GM23338 (cell line): ENCODE measurements at regions not wholly inside any gene's neighbourhood (a gene's known extent, or its start where the extent isn't known, plus 50 kb on each side); places are given as distances from the start of the nearest gene placed in this dataset.

Experiments used
- ATAC-seq: fragments of 200-7000 bp; cut with Tn5 transposase; 3 replicates; pipeline ENCODE4 v1.9.1; 2020
- DNase-seq: peaks from one replicate; pipeline ENCODE4 v3.0.0-alpha.2; 2015; ENCODE audit warnings: low spot score
- H2AFZ ChIP-seq: fragments of 200-600 bp; sonication (generic); 2 replicates; pipeline ENCODE4 v1.8.0; 2016; ENCODE audit warnings: antibody characterized with exemption, mild to moderate bottlenecking, moderate library complexity
- H3F3A ChIP-seq: fragments of 200-600 bp; sonication (generic); replicated peaks from 2 replicates; pipeline ENCODE4 v1.8.0; 2017; ENCODE audit warnings: antibody characterized with exemption, mixed run types, low read depth
- H3K27ac ChIP-seq: fragments of 200-600 bp; sonication (generic); 2 replicates; pipeline ENCODE4 v1.6.1; 2016; ENCODE audit warnings: low read depth
- H3K27me3 ChIP-seq: fragments of 200-600 bp; sonication (generic); 2 replicates; pipeline ENCODE4 v1.8.0; 2016; ENCODE audit warnings: mild to moderate bottlenecking, mixed run types, moderate library complexity; ENCODE audit not compliant: insufficient read depth
- H3K36me3 ChIP-seq: fragments of 200-600 bp; sonication (generic); 2 replicates; pipeline ENCODE4 v1.8.0; 2016; ENCODE audit warnings: mild to moderate bottlenecking; ENCODE audit not compliant: insufficient read depth
- H3K4me1 ChIP-seq: fragments of 200-600 bp; sonication (generic); 2 replicates; pipeline ENCODE4 v1.8.0; 2016; ENCODE audit warnings: mild to moderate bottlenecking, moderate library complexity; ENCODE audit not compliant: insufficient read depth
- H3K4me2 ChIP-seq: fragments of 200-600 bp; sonication (generic); 2 replicates; pipeline ENCODE4 v1.7.1; 2017; ENCODE audit warnings: mixed run types
- H3K4me3 ChIP-seq: fragments of 200-600 bp; sonication (generic); 2 replicates; pipeline ENCODE4 v1.6.1; 2016; ENCODE audit warnings: mixed run types
- H3K79me2 ChIP-seq: fragments of 200-600 bp; sonication (generic); replicated peaks from 2 replicates; pipeline ENCODE4 v1.8.0; 2017; ENCODE audit warnings: mild to moderate bottlenecking; ENCODE audit not compliant: insufficient read depth
- H3K9me2 ChIP-seq: fragments of 200-600 bp; sonication (generic); 2 replicates; pipeline ENCODE4 v1.8.0; 2017; ENCODE audit not compliant: insufficient read depth
- H4K20me1 ChIP-seq: fragments of 200-600 bp; sonication (generic); replicated peaks from 2 replicates; pipeline ENCODE4 v1.8.0; 2017; ENCODE audit warnings: mild to moderate bottlenecking; ENCODE audit not compliant: insufficient read depth
- H3K27ac Mint-ChIP-seq: 2 replicates; pipeline ENCODE4 v1.8.0; 2020; ENCODE audit warnings: inconsistent platforms, mild to moderate bottlenecking, moderate library complexity, mixed read lengths
- H3K27me3 Mint-ChIP-seq: 3 replicates; pipeline ENCODE4 v1.8.0; 2022; ENCODE audit warnings: low read depth, mild to moderate bottlenecking, moderate library complexity, mixed read lengths, inconsistent platforms; ENCODE audit not compliant: insufficient read depth, poor library complexity
- H3K36me3 Mint-ChIP-seq: 3 replicates; pipeline ENCODE4 v1.8.0; 2021; ENCODE audit warnings: low read depth, mild to moderate bottlenecking, inconsistent platforms, moderate library complexity, mixed read lengths
- H3K4me1 Mint-ChIP-seq: 3 replicates; pipeline ENCODE4 v1.8.0; 2020; ENCODE audit warnings: mild to moderate bottlenecking, inconsistent platforms, mixed read lengths
- H3K4me3 Mint-ChIP-seq: 3 replicates; pipeline ENCODE4 v1.8.0; 2021; ENCODE audit warnings: moderate library complexity, mild to moderate bottlenecking, inconsistent platforms, mixed read lengths
- H3K9me3 Mint-ChIP-seq: 3 replicates; pipeline ENCODE4 v1.8.0; 2020; ENCODE audit warnings: moderate library complexity, mild to moderate bottlenecking, inconsistent platforms, mixed read lengths
- CREB1 ChIP-seq: fragments of 250-450 bp; sonication (Bioruptor Pico); IDR thresholded peaks from 2 replicates; pipeline ENCODE4 v1.5.0; 2020; ENCODE audit warnings: low read depth, mild to moderate bottlenecking, moderate library complexity
- EZH2 ChIP-seq: fragments of 200-600 bp; sonication (generic); IDR thresholded peaks from one replicate; pipeline ENCODE4 v1.8.0; 2017; ENCODE audit warnings: antibody characterized with exemption, mild to moderate bottlenecking, low read depth; ENCODE audit not compliant: unreplicated experiment
- EZH2phosphoT487 ChIP-seq: fragments of 200-600 bp; sonication (generic); IDR thresholded peaks from one replicate; pipeline ENCODE4 v1.8.1; 2018; ENCODE audit warnings: antibody characterized with exemption; ENCODE audit not compliant: unreplicated experiment
- JUNB ChIP-seq: IDR thresholded peaks from one replicate; pipeline ENCODE4 v1.6.1; 2016; ENCODE audit warnings: antibody characterized with exemption; ENCODE audit not compliant: unreplicated experiment
- NANOG ChIP-seq: IDR thresholded peaks from 2 replicates; pipeline ENCODE4 v1.6.1; 2016; ENCODE audit warnings: antibody characterized with exemption, borderline replicate concordance
- POLR2AphosphoS5 ChIP-seq: IDR thresholded peaks from 2 replicates; pipeline ENCODE4 v1.6.1; 2016; ENCODE audit warnings: antibody characterized with exemption, low read depth
- STAT1 ChIP-seq: IDR thresholded peaks from one replicate; pipeline ENCODE4 v1.6.1; 2016; ENCODE audit warnings: antibody characterized with exemption; ENCODE audit not compliant: unreplicated experiment
- ZNF114 ChIP-seq: fragments of 250-450 bp; sonication (Bioruptor Pico); IDR thresholded peaks from 2 replicates; pipeline ENCODE4 v1.5.0; 2020; ENCODE audit warnings: mild to moderate bottlenecking, moderate library complexity
- ZNF331 ChIP-seq: fragments of 250-450 bp; sonication (Bioruptor Pico); IDR thresholded peaks from 2 replicates; pipeline ENCODE4 v1.5.0; 2020; ENCODE audit warnings: low read depth, mild to moderate bottlenecking, moderate library complexity
- TF ChIP-seq, protein P1 (sequence below): IDR thresholded peaks from 2 replicates; pipeline ENCODE4 v1.6.1; 2016; ENCODE audit warnings: antibody characterized with exemption
- TF ChIP-seq, protein P2 (sequence below): fragments of 250-450 bp; sonication (Bioruptor Pico); IDR thresholded peaks from 2 replicates; pipeline ENCODE4 v1.5.0; 2020; ENCODE audit warnings: mild to moderate bottlenecking, moderate library complexity
- TF ChIP-seq, protein P3 (sequence below): IDR thresholded peaks from one replicate; pipeline ENCODE4 v1.6.1; 2018; ENCODE audit warnings: antibody characterized with exemption; ENCODE audit not compliant: unreplicated experiment

DNA sequence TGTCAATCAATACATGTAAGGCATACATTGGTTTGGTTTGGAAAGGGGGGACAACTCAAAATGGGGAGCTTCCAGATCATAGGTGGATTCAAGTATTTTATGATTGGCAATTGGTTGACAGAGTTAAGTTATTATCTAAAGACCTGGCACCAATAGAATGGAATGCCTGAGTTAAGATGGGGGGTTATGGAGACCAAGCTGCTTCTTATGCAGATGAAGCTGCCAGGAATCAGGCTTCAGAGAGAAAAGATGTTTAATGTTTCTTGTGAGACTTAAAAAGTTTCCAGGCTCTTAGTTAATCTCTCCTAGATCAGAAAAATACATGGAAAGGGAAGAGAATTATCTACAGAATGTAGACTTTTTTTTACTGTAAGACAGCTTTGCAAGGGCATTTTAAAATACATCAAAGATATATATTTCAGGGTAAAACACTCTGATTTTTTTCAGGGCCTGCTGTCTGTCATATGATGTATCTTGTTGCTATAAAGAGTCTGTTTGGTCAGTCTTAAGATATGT is 1343.2 kb upstream of the LRRTM1 start (continued):
- TF ChIP-seq, protein P1, sequence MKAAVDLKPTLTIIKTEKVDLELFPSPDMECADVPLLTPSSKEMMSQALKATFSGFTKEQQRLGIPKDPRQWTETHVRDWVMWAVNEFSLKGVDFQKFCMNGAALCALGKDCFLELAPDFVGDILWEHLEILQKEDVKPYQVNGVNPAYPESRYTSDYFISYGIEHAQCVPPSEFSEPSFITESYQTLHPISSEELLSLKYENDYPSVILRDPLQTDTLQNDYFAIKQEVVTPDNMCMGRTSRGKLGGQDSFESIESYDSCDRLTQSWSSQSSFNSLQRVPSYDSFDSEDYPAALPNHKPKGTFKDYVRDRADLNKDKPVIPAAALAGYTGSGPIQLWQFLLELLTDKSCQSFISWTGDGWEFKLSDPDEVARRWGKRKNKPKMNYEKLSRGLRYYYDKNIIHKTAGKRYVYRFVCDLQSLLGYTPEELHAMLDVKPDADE = no peak
- TF ChIP-seq, protein P2, sequence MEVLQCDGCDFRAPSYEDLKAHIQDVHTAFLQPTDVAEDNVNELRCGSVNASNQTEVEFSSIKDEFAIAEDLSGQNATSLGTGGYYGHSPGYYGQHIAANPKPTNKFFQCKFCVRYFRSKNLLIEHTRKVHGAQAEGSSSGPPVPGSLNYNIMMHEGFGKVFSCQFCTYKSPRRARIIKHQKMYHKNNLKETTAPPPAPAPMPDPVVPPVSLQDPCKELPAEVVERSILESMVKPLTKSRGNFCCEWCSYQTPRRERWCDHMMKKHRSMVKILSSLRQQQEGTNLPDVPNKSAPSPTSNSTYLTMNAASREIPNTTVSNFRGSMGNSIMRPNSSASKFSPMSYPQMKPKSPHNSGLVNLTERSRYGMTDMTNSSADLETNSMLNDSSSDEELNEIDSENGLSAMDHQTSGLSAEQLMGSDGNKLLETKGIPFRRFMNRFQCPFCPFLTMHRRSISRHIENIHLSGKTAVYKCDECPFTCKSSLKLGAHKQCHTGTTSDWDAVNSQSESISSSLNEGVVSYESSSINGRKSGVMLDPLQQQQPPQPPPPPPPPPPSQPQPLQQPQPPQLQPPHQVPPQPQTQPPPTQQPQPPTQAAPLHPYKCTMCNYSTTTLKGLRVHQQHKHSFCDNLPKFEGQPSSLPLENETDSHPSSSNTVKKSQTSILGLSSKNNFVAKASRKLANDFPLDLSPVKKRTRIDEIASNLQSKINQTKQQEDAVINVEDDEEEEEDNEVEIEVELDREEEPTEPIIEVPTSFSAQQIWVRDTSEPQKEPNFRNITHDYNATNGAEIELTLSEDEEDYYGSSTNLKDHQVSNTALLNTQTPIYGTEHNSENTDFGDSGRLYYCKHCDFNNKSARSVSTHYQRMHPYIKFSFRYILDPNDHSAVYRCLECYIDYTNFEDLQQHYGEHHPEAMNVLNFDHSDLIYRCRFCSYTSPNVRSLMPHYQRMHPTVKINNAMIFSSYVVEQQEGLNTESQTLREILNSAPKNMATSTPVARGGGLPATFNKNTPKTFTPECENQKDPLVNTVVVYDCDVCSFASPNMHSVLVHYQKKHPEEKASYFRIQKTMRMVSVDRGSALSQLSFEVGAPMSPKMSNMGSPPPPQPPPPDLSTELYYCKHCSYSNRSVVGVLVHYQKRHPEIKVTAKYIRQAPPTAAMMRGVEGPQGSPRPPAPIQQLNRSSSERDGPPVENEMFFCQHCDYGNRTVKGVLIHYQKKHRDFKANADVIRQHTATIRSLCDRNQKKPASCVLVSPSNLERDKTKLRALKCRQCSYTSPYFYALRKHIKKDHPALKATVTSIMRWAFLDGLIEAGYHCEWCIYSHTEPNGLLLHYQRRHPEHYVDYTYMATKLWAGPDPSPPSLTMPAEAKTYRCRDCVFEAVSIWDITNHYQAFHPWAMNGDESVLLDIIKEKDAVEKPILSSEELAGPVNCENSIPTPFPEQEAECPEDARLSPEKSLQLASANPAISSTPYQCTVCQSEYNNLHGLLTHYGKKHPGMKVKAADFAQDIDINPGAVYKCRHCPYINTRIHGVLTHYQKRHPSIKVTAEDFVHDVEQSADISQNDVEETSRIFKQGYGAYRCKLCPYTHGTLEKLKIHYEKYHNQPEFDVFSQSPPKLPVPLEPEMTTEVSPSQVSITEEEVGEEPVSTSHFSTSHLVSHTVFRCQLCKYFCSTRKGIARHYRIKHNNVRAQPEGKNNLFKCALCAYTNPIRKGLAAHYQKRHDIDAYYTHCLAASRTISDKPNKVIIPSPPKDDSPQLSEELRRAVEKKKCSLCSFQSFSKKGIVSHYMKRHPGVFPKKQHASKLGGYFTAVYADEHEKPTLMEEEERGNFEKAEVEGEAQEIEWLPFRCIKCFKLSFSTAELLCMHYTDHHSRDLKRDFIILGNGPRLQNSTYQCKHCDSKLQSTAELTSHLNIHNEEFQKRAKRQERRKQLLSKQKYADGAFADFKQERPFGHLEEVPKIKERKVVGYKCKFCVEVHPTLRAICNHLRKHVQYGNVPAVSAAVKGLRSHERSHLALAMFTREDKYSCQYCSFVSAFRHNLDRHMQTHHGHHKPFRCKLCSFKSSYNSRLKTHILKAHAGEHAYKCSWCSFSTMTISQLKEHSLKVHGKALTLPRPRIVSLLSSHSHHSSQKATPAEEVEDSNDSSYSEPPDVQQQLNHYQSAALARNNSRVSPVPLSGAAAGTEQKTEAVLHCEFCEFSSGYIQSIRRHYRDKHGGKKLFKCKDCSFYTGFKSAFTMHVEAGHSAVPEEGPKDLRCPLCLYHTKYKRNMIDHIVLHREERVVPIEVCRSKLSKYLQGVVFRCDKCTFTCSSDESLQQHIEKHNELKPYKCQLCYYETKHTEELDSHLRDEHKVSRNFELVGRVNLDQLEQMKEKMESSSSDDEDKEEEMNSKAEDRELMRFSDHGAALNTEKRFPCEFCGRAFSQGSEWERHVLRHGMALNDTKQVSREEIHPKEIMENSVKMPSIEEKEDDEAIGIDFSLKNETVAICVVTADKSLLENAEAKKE (CRISPR knock-in tag) = no peak
- TF ChIP-seq CREB1 = no peak

DNA sequence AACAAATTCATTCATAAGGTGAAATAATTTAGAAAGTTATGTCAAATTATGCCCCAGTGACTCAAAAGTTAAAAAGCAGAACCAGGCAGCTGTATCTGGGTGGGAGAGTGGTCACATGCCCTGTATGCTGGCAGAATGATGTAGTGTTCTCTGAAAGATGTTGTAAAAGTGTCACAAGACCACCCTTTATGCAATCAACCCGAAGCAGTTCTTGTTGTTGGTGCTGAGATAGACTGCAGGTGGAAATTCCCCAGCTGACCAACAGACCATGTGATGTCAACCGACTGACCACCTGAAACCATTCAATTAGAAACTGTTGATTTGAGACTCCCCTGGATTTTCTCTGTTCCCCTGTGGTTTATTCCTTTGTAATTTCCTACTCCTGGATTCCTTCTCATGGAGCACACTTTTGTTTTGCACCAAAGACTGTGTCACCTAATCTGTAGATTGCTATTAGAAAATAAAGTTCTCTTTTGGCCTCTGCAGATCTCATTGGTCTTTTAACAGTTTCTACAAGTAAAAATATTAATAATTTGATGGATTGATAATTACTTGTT is 1341.3 kb upstream of the LRRTM1 start:
- no peak overlapping the region for H2AFZ ChIP-seq
- H3K4me1 ChIP-seq = peaks cover 21% of the 10 kb centered on the region; the same call in 1 of the 2 replicates
- H3K4me3 Mint-ChIP-seq = no peak overlapping the region
- H3K27ac ChIP-seq = no peak overlapping the region
- no peak for DNase-seq
- H3K9me3 Mint-ChIP-seq = no peaks in the 10 kb centered on the region
- no peaks in the 10 kb centered on the region for H3F3A ChIP-seq
- H3K79me2 ChIP-seq = no peaks in the 10 kb centered on the region
- no peak for ATAC-seq
- no peak overlapping the region for H3K4me2 ChIP-seq
- no peaks in the 10 kb centered on the region for H4K20me1 ChIP-seq
- H3K27ac Mint-ChIP-seq = no peak overlapping the region
- H3K4me1 Mint-ChIP-seq = peaks cover 35% of the 10 kb centered on the region
- no peak overlapping the region for H3K4me3 ChIP-seq
- no peaks in the 10 kb centered on the region for H3K36me3 ChIP-seq
- H3K9me2 ChIP-seq = no peaks in the 10 kb centered on the region; the same call in 1 of the 2 replicates
- H3K27me3 Mint-ChIP-seq = no peaks in the 10 kb centered on the region
- H3K27me3 ChIP-seq = no peaks in the 10 kb centered on the region
- no peaks in the 10 kb centered on the region; the same call in 2 of the 3 replicates for H3K36me3 Mint-ChIP-seq
- TF ChIP-seq, protein P1 = no peak
- TF ChIP-seq EZH2 (no peak), ZNF331 (CRISPR knock-in tag) (no peak), STAT1 (no peak), EZH2phosphoT487 (no peak), ZNF114 (CRISPR knock-in tag) (no peak), POLR2AphosphoS5 (no peak), NANOG (no peak), CREB1 (no peak), JUNB (no peak)
- TF ChIP-seq, protein P3, sequence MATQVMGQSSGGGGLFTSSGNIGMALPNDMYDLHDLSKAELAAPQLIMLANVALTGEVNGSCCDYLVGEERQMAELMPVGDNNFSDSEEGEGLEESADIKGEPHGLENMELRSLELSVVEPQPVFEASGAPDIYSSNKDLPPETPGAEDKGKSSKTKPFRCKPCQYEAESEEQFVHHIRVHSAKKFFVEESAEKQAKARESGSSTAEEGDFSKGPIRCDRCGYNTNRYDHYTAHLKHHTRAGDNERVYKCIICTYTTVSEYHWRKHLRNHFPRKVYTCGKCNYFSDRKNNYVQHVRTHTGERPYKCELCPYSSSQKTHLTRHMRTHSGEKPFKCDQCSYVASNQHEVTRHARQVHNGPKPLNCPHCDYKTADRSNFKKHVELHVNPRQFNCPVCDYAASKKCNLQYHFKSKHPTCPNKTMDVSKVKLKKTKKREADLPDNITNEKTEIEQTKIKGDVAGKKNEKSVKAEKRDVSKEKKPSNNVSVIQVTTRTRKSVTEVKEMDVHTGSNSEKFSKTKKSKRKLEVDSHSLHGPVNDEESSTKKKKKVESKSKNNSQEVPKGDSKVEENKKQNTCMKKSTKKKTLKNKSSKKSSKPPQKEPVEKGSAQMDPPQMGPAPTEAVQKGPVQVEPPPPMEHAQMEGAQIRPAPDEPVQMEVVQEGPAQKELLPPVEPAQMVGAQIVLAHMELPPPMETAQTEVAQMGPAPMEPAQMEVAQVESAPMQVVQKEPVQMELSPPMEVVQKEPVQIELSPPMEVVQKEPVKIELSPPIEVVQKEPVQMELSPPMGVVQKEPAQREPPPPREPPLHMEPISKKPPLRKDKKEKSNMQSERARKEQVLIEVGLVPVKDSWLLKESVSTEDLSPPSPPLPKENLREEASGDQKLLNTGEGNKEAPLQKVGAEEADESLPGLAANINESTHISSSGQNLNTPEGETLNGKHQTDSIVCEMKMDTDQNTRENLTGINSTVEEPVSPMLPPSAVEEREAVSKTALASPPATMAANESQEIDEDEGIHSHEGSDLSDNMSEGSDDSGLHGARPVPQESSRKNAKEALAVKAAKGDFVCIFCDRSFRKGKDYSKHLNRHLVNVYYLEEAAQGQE = no peak
